ENCODE measurements at regions not wholly inside any gene's neighbourhood (a gene's known extent, or its start where the extent isn't known, plus 50 kb on each side); places are given as distances from the start of the nearest gene placed in this dataset.

GRCh38 chr14:53609009-53609408 lies 347.6 kb downstream of the BMP4 start:
- no peak for DNase-seq

DNA sequence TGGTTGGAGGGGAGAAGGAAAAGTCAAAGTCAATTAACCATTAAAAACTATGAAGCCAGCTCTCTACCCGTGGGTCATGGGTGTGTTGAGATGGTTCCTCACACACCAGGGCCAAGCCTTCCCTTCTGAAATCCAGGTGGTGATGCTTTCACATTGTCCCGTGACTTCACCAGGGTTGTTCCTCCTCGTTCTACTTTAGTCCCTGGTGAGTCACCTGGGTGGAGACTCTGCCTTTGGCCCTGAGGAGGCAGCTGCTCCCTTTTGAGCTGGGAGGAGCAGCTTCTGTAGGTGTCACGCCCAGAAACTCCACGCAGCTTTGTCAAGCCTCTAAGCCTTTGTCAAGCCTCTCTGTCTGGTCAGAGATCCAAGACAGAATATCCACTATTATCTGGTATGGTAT lies 348.3 kb downstream of the BMP4 start:
- no peak for DNase-seq

- no peak for DNase-seq
These were observed 350.4 kb downstream of the BMP4 start for GRCh38 chr14:53606203-53606602.

DNA sequence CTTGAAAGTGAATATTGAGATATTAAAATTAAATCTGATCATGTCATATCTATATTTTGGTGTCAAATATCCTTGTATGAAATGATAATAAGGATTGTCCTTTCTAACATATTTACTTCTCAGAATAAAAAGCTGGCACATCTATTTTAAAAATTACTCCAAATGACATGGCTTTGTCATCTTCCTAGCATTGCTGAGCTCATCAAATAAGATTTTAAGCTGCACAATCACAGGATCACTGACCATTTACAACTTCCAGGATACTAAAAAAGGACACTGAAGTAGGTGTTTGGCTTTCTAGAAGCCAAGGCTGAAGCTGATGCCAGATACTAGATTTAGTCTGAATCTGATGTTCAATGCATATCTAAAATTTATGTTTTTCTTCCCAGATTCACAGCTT lies 351.1 kb downstream of the BMP4 start:
- no peak for DNase-seq

DNA sequence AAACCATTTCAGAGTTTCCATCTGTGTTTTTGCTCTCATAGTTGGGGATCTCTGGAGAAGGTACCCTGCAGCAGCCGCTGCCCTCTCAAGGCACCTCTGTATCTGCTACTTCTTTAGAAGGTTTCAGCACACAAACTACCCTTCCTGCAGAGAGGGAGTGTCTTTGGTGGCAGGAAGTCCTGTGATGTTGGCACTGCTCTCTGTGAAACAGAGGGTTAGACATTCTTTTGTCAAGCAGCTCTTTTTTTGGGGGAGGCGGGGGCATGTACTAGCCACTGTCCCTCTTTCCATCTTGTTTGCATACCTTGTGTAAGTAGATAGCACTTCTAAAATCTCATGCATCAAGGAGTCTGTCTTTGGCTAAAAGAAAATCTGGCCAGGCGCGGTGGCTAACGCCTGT lies 352.6 kb downstream of the BMP4 start:
- no peak for DNase-seq

- DNase-seq = no peak
These were observed 355.2 kb downstream of the BMP4 start for GRCh38 chr14:53601409-53601808.

- DNase-seq = no peak
These were observed 357.2 kb downstream of the BMP4 start for GRCh38 chr14:53599221-53599945.

DNA sequence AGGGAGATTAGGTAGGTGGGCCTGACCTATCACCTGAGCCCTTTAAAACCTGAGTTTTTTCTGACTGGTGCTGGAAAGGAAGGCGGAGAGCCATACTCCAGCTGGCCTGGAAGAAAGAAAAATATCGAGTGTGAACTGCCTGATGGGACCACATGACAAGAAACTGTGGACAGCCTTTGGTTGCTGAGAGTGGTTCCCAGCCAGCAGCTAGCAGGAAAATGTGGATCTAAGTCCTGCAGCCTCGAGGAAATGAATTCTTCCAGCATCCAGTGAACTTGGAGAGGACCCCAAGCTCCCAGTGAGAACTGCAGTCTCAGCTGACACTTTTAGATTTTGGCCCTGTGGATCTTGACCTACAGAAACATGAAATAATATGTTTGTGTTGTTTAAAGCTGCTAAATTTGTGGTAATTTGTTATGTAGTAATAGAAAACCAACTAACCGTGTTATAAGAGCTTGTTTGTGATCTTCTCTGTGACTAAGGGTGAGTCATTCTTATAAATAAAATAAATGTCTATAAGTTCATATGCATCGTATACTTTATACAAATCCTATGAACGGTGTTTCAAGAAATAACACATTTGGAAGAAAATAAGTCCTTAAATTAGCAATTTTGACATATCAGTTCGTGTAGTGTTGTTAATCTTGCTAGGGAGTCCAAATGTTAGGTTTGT lies 359.6 kb downstream of the BMP4 start:
- DNase-seq = no peak

DNA sequence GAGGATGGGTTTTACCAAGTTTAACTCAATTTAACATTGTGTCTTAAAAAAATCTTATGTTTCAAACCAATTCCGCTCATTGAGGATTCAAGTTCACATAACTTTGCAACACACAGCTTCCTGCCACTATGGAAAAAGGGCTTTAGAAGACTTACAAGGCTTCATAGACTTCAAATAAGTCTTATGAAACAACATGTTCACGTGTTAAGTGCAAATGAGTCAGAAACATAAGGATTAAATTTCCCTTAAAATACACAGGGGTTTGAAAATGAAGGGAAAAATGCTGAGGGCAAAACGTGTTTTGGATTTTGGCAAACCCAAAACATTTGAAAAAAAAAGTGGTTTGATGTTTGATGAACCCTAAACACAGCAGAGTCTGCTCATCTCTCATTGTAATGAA lies 364.8 kb downstream of the BMP4 start:
- peak; percentile 27 for DNase-seq

GRCh38 chr14:53581504-53581903 lies 375.1 kb downstream of the BMP4 start:
- DNase-seq = no peak

- DNase-seq = peak; percentile 94
These were observed 384.8 kb downstream of the BMP4 start for GRCh38 chr14:53571641-53572328.

DNA sequence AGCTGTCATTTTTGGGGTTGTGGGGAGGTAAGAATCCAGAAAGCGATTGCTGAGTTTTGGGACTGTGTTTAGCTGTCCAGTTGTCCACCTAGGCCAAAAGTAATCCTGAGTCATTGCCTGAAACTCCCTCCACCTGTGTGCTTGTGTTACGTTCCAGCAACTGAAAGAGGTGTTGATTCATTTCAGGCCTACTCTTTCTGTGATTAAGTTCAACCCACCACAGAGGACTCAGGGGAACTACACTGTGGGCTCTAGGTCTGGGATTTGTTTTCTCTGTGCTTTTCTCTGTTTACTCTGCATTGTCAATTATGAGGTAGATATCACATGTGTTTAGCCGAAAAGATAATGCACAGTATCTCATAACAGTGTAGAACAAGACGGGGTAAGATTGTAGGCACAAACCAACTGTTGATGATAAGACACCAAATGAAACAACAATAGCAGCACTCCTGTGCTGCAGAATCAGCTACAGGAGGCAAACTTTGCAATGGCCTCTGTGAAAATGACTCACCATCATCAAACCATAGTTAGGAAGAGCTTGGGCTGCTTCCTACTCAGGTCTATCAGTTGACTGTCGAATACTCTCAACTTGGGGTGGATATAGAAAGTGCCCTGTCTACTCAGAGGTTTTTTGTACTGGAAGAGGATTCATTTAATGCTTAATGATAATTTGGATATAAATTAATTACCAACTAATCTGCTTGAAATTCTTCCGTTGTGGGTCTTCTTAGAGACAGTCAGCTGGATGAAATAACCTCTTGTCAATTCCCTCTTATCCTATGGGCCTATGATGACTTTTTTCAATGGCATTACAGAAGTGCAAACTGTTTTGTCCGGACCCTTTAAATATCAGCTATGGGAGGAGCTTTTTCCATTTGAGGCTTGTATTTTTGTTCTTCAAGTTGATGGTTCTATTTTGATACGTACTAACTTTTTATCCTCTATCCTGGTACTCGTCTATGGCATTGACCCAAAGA lies 385.9 kb downstream of the BMP4 start:
- no peak for DNase-seq

DNA sequence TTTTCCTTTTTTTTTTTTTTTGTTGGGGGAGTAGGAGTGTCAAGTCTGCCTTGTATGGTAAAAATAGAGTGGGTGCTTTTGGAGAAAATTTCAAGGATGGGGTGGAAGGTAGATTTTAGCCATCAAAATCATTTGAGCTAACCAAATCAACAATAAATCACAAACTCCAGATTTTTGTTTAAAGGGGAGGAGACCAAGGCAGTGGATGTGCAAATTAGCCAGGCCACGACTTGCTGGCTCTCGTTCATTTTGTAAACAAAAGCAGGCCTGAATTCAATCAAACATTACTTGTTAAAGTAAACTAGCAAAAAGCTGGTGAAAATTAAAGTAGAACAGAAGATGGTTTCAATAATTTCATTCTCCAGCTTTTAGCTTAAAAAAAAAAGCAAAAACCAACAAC lies 387.2 kb downstream of the BMP4 start:
- no peak for DNase-seq

DNA sequence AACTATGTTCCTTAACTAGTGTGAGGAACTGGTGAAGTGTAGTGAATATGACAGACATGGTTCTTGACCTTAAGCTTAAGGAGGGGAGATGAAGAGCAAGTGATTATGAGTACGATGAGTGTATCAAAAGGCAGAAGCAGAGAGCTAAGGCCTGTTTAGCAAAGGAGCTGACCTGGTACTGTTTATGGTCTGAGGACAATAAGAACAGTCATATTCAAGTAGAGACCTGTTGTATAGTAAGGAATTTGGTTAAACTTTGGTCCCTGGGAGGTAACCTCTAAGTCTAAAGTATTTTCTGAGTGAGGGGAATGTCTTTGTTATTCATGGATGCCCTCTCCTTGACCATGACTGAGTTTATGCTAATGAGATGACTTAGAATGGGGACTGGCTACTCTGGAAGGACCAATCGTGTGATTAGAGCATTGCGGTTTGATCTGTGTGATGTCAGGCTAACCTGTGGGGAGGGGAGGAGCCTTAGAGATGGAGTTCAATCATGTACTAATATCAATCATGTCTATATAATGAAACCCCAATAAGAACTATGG lies 389.3 kb downstream of the BMP4 start:
- no peak for DNase-seq

DNA sequence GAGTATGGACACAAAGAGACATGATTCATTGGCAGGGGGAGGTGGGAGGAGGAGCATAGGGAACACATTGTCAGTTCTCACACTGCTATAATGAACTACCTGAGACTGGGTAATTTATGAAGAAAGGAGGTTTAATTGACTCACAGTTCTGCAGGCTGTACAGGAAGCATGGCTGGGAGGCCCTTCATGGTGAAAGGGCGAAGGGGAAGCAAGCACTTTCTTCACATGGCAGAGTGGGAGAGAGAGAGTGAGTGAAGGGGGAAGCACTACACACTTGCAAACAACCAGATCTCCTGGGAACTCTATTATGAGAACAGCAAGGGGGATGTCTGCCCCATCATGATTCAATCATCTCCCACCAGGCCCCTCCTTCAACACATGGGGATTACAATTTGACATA lies 391.8 kb downstream of the BMP4 start:
- DNase-seq = no peak

DNA sequence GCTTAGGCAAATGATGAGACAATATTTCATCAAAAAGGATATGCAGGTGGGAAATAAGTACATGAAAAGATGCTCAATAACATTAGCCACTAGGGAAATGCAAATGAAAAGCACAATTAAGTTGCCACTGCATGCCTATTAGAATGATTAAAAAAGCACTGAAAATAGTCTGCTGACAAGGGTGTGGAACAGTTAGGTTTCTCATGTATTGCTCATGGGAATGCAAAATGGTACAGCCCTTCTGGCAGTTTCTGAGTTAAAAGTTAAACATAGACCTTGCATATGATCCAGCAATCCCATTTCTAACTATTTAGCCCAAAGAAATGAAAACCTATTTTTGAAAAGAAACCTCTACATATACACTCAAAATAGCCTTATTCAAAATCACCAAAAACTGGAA lies 393.0 kb downstream of the BMP4 start:
- DNase-seq = no peak

- DNase-seq = no peak
These were observed 400.1 kb upstream of the DDHD1 start for GRCh38 chr14:53553221-53553620.

DNA sequence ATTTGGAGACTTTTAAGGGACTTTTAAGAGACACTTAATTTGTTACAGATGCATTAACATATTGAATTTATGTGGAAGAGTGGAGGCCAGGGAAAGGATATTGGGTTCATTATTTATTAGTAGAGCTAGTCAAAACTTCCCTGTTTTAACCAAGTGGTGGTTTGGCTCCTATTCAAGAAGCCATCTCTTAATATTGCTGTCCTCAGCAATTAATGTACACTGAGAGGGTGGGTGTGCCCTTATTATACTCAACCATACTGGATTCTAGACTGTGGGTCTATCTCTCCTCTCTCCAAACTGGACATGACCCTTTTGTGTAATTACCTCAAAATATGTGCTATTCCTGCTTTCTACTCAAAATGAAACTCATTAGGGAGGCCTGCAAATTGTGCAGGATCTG lies 398.7 kb upstream of the DDHD1 start:
- no peak for DNase-seq

GRCh38 chr14:53550776-53551175 lies 397.7 kb upstream of the DDHD1 start:
- no peak for DNase-seq

GRCh38 chr14:53549956-53550355 lies 396.8 kb upstream of the DDHD1 start:
- no peak for DNase-seq

DNA sequence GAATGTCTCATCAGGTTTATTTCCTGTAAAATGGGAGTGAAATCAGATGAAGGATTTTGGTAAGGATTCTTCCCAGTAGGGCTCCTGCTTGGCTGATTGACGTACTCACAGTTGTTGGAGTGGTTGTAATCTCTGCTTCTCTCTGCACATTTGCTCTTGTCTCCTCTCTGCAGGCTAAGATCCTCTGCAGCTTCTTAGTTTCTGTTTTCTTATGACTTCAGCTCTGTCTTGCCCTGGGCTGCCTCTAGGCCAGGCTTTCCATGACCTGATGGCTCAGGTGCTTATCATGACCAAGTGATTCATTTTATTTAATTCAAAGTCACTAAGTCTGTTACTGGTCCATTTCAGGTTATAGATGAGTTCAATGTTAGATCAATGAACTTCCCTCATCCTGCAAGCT lies 394.5 kb upstream of the DDHD1 start:
- DNase-seq = no peak

DNA sequence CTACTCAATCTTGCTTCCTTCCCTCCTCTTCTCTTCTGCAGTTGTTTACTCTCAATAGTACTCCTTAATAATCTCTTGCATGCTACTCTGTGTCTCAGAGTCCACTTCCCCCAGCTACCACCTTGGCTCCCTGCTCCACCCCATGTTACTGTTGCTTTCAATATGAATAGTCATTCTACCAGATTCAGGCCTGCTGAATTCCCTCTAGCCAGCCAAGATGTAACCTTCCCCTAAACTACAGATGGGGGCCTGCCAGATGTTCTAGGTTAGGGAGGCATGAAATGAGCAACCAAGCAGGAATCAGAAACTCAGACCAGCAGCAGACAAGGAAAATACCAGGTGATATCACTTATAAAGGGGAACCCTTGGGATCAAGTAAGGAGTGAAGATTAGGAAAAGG lies 392.1 kb upstream of the DDHD1 start:
- DNase-seq = no peak

Measured in skin of body (tissue), 1 donor.